Activated T-cell treated with anti-CD3 and anti-CD28 coated beads, Interleukin-2, amount 50 U/mL, for 24 hours (primary cell): ENCODE measurements at regions not wholly inside any gene's neighbourhood (a gene's known extent, or its start where the extent isn't known, plus 50 kb on each side); places are given as distances from the start of the nearest gene placed in this dataset.

ENCODE experiments used
- DNase-seq: peaks from one replicate; pipeline ENCODE4 v3.0.0-alpha.2; 2020
- H3K27ac Mint-ChIP-seq: 2 replicates; pipeline ENCODE4 v1.8.0; 2020; ENCODE audit warnings: mild to moderate bottlenecking, mixed read lengths
- H3K27me3 Mint-ChIP-seq: 2 replicates; pipeline ENCODE4 v1.8.0; 2020; ENCODE audit warnings: mixed read lengths
- H3K36me3 Mint-ChIP-seq: 2 replicates; pipeline ENCODE4 v1.8.0; 2020; ENCODE audit warnings: low read depth, mixed read lengths
- H3K4me1 Mint-ChIP-seq: 2 replicates; pipeline ENCODE4 v1.8.0; 2020; ENCODE audit warnings: low read depth, mixed read lengths
- H3K4me3 Mint-ChIP-seq: 2 replicates; pipeline ENCODE4 v1.8.0; 2020; ENCODE audit warnings: mild to moderate bottlenecking, moderate library complexity, mixed read lengths
- H3K9me3 Mint-ChIP-seq: 2 replicates; pipeline ENCODE4 v1.8.0; 2020; ENCODE audit warnings: mixed read lengths

- H3K36me3 Mint-ChIP-seq = no peaks in the 10 kb centered on the region
- DNase-seq = no peak
- H3K27ac Mint-ChIP-seq = no peak overlapping the region
- H3K4me3 Mint-ChIP-seq = no peak overlapping the region
- H3K4me1 Mint-ChIP-seq = no peaks in the 10 kb centered on the region
- H3K9me3 Mint-ChIP-seq = peaks cover 21% of the 10 kb centered on the region
- peaks cover 3% of the 10 kb centered on the region for H3K27me3 Mint-ChIP-seq
Observed at GRCh38 chr9:26695298-26695622, 197.3 kb downstream of the CAAP1 start.

- no peak overlapping the region for H3K4me3 Mint-ChIP-seq
- peaks cover 3% of the 10 kb centered on the region for H3K27me3 Mint-ChIP-seq
- DNase-seq = no peak
Observed at GRCh38 chr9:26694381-26695297, 198.0 kb downstream of the CAAP1 start.

GRCh38 chr9:26689041-26689440, 203.6 kb downstream of the CAAP1 start:
- no peak for DNase-seq

More at GRCh38 chr9:26694381-26695297, 198.0 kb downstream of the CAAP1 start:
- H3K9me3 Mint-ChIP-seq = peaks cover 19% of the 10 kb centered on the region
- H3K27ac Mint-ChIP-seq = no peak overlapping the region
- H3K36me3 Mint-ChIP-seq = no peaks in the 10 kb centered on the region
- H3K4me1 Mint-ChIP-seq = no peaks in the 10 kb centered on the region

GRCh38 chr9:26687421-26687820, 205.2 kb downstream of the CAAP1 start:
- Mint-ChIP-seq H3K9me3 (no peaks in the 10 kb centered on the region), H3K4me3 (no peak overlapping the region), H3K4me1 (no peaks in the 10 kb centered on the region), H3K27me3 (peaks cover 6% of the 10 kb centered on the region), H3K27ac (no peak overlapping the region), H3K36me3 (no peaks in the 10 kb centered on the region)
- DNase-seq = no peak

More at GRCh38 chr9:26689041-26689440, 203.6 kb downstream of the CAAP1 start:
- no peak overlapping the region for H3K27ac Mint-ChIP-seq
- no peaks in the 10 kb centered on the region for H3K9me3 Mint-ChIP-seq
- H3K27me3 Mint-ChIP-seq = peaks cover 6% of the 10 kb centered on the region
- H3K36me3 Mint-ChIP-seq = no peaks in the 10 kb centered on the region
- H3K4me1 Mint-ChIP-seq = no peaks in the 10 kb centered on the region
- H3K4me3 Mint-ChIP-seq = no peak overlapping the region

GRCh38 chr9:26685818-26686217, 206.8 kb downstream of the CAAP1 start:
- DNase-seq = no peak
- Mint-ChIP-seq H3K9me3 (no peaks in the 10 kb centered on the region), H3K4me1 (no peaks in the 10 kb centered on the region), H3K27ac (no peak overlapping the region), H3K27me3 (peaks cover 6% of the 10 kb centered on the region), H3K4me3 (no peak overlapping the region), H3K36me3 (no peaks in the 10 kb centered on the region)

GRCh38 chr9:26684029-26684428, 208.6 kb downstream of the CAAP1 start:
- H3K27me3 Mint-ChIP-seq = peaks cover 6% of the 10 kb centered on the region
- DNase-seq = no peak
- H3K4me3 Mint-ChIP-seq = no peak overlapping the region

GRCh38 chr9:26682796-26683496, 209.7 kb downstream of the CAAP1 start:
- no peaks in the 10 kb centered on the region for H3K9me3 Mint-ChIP-seq
- no peak overlapping the region for H3K27ac Mint-ChIP-seq
- no peak for DNase-seq
- no peaks in the 10 kb centered on the region for H3K4me1 Mint-ChIP-seq
- no peaks in the 10 kb centered on the region for H3K36me3 Mint-ChIP-seq
- peaks cover 6% of the 10 kb centered on the region for H3K27me3 Mint-ChIP-seq
- no peak overlapping the region for H3K4me3 Mint-ChIP-seq

More at GRCh38 chr9:26684029-26684428, 208.6 kb downstream of the CAAP1 start:
- Mint-ChIP-seq H3K36me3 (no peaks in the 10 kb centered on the region), H3K9me3 (no peaks in the 10 kb centered on the region), H3K4me1 (no peaks in the 10 kb centered on the region), H3K27ac (no peak overlapping the region)

GRCh38 chr9:26682041-26682440, 210.6 kb downstream of the CAAP1 start:
- DNase-seq = no peak
- Mint-ChIP-seq H3K36me3 (no peaks in the 10 kb centered on the region), H3K4me3 (no peak overlapping the region), H3K9me3 (no peaks in the 10 kb centered on the region), H3K4me1 (no peaks in the 10 kb centered on the region), H3K27ac (no peak overlapping the region), H3K27me3 (peaks cover 6% of the 10 kb centered on the region)

- Mint-ChIP-seq H3K36me3 (no peaks in the 10 kb centered on the region), H3K27ac (no peak overlapping the region), H3K4me1 (no peaks in the 10 kb centered on the region), H3K27me3 (no peaks in the 10 kb centered on the region), H3K9me3 (no peaks in the 10 kb centered on the region), H3K4me3 (no peak overlapping the region)
- DNase-seq = no peak
Observed at GRCh38 chr9:26677965-26678706, 214.5 kb downstream of the CAAP1 start.

GRCh38 chr9:26675035-26675434, 217.6 kb downstream of the CAAP1 start:
- Mint-ChIP-seq H3K36me3 (no peaks in the 10 kb centered on the region), H3K27ac (no peak overlapping the region), H3K27me3 (no peaks in the 10 kb centered on the region), H3K4me3 (no peak overlapping the region), H3K9me3 (no peaks in the 10 kb centered on the region), H3K4me1 (no peaks in the 10 kb centered on the region)
- no peak for DNase-seq

GRCh38 chr9:26673261-26673660, 219.3 kb downstream of the CAAP1 start:
- Mint-ChIP-seq H3K4me3 (no peak overlapping the region), H3K36me3 (no peaks in the 10 kb centered on the region), H3K27me3 (no peaks in the 10 kb centered on the region), H3K9me3 (no peaks in the 10 kb centered on the region), H3K27ac (no peak overlapping the region), H3K4me1 (no peaks in the 10 kb centered on the region)
- DNase-seq = no peak

GRCh38 chr9:26669701-26670670, 222.6 kb downstream of the CAAP1 start:
- Mint-ChIP-seq H3K9me3 (no peaks in the 10 kb centered on the region), H3K27me3 (no peaks in the 10 kb centered on the region), H3K4me3 (no peak overlapping the region), H3K4me1 (no peaks in the 10 kb centered on the region), H3K36me3 (no peaks in the 10 kb centered on the region), H3K27ac (no peak overlapping the region)
- no peak for DNase-seq

GRCh38 chr9:26667882-26668281, 224.7 kb downstream of the CAAP1 start:
- Mint-ChIP-seq H3K27ac (no peak overlapping the region), H3K4me3 (no peak overlapping the region), H3K9me3 (no peaks in the 10 kb centered on the region), H3K27me3 (no peaks in the 10 kb centered on the region), H3K4me1 (no peaks in the 10 kb centered on the region), H3K36me3 (no peaks in the 10 kb centered on the region)
- DNase-seq = no peak

- Mint-ChIP-seq H3K36me3 (no peaks in the 10 kb centered on the region), H3K4me3 (no peak overlapping the region), H3K27ac (no peak overlapping the region), H3K27me3 (no peaks in the 10 kb centered on the region), H3K4me1 (no peaks in the 10 kb centered on the region), H3K9me3 (no peaks in the 10 kb centered on the region)
- no peak for DNase-seq
Observed at GRCh38 chr9:26665666-26666065, 226.9 kb downstream of the CAAP1 start.
